Breast epithelium (tissue), 4 donors: ENCODE measurements at regions not wholly inside any gene's neighbourhood (a gene's known extent, or its start where the extent isn't known, plus 50 kb on each side); places are given as distances from the start of the nearest gene placed in this dataset.

Experiments
- DNase-seq, 2 donors: peaks; one replicate each; pipeline ENCODE4 v3.0.0-alpha.2; 2019; ENCODE audit warnings: low spot score in 2 of 2
- H3K27ac ChIP-seq, 2 donors: fragments of 200-600 bp; sonication (generic) in 1 of 2; one replicate each; pipeline ENCODE4 v1.5.1; 2016 to 2019; ENCODE audit warnings: mild to moderate bottlenecking in 1 of 2
- H3K27me3 ChIP-seq, 2 donors: fragments of 200-600 bp; sonication (generic) in 1 of 2; one replicate each; pipeline versions ENCODE4 v1.5.1 to v1.6.0; 2017 to 2019; ENCODE audit warnings: control low read depth in 1 of 2, mild to moderate bottlenecking in 1 of 2
- H3K36me3 ChIP-seq: fragments of 200-600 bp; one replicate; pipeline ENCODE4 v1.5.1; 2019
- H3K4me1 ChIP-seq, 2 donors: fragments of 200-600 bp; sonication (generic); one replicate each; pipeline ENCODE4 v1.5.1; 2016 to 2019; ENCODE audit warnings: control low read depth in 1 of 2
- H3K4me3 ChIP-seq, 3 donors: fragments of 200-600 bp; sonication (generic); 1 replicate in 2 of 3; 2 replicates in 1 of 3; pipeline ENCODE4 v1.5.1; 2016 to 2019; ENCODE audit warnings: mild to moderate bottlenecking in 3 of 3, moderate library complexity in 2 of 3
- H3K9me3 ChIP-seq, 2 donors: fragments of 200-600 bp; sonication (generic) in 1 of 2; one replicate each; pipeline ENCODE4 v1.5.1; 2016 to 2019; ENCODE audit warnings: control low read depth in 1 of 2
- CTCF ChIP-seq, 3 donors: fragments of 450-650 bp; IDR thresholded peaks; one replicate each; pipeline ENCODE4 v1.5.1; 2016 to 2017; ENCODE audit warnings: antibody characterized with exemption in 3 of 3, mild to moderate bottlenecking in 3 of 3, moderate library complexity in 3 of 3
- POLR2A ChIP-seq: fragments of 450-650 bp; IDR thresholded peaks from one replicate; pipeline ENCODE4 v1.6.1; 2016; ENCODE audit warnings: antibody characterized with exemption, mild to moderate bottlenecking, moderate library complexity
- POLR2AphosphoS5 ChIP-seq, 3 donors: sonication (generic); formaldehyde crosslinking; IDR thresholded peaks; one replicate each; pipeline ENCODE4 v1.6.1; 2017; ENCODE audit warnings: antibody characterized with exemption in 3 of 3
- intact Hi-C: fragments of 100-400 bp; cut with DNase I; formaldehyde crosslinking; loops from one replicate; pipeline ENCODE4 v1.15.1; 2023; ENCODE audit warnings: low total_unique reads

GRCh38 chr16:27676839-27677238, 126.9 kb downstream of the KATNIP start:
- DNase-seq = no peak
- Histone ChIP-seq H3K27ac (no peak overlapping the region), H3K4me3 (no peak overlapping the region), H3K27me3 (no peaks in the 10 kb centered on the region), H3K9me3 (no peaks in the 10 kb centered on the region), H3K36me3 (peaks cover 6% of the 10 kb centered on the region), H3K4me1 (no peaks in the 10 kb centered on the region)
- intact Hi-C loops = no loop called here
- no peak for TF ChIP-seq POLR2A
- no peak for TF ChIP-seq POLR2AphosphoS5 (IDR thresholded peaks at IDR 0.05)
- TF ChIP-seq CTCF (IDR thresholded peaks at IDR 0.05) = no peak

GRCh38 chr16:27677263-27677662, 127.3 kb downstream of the KATNIP start:
- intact Hi-C loops = no loop called here
- H3K27ac ChIP-seq = no peak overlapping the region
- no peak for DNase-seq
- H3K27me3 ChIP-seq = no peaks in the 10 kb centered on the region
- H3K4me1 ChIP-seq = no peaks in the 10 kb centered on the region
- H3K9me3 ChIP-seq = no peaks in the 10 kb centered on the region
- TF ChIP-seq POLR2A (no peak), CTCF (IDR thresholded peaks at IDR 0.05) (no peak), POLR2AphosphoS5 (IDR thresholded peaks at IDR 0.05) (no peak)
- H3K4me3 ChIP-seq = no peak overlapping the region
- H3K36me3 ChIP-seq = peaks cover 6% of the 10 kb centered on the region

- H3K36me3 ChIP-seq = peaks cover 6% of the 10 kb centered on the region
- no peak overlapping the region for H3K4me3 ChIP-seq
- intact Hi-C loops = loop anchor here (1.0 kb wide), 1 partner anchor 21 kb away; no protein-coding TSS in a partner anchor
- H3K9me3 ChIP-seq = no peaks in the 10 kb centered on the region
- TF ChIP-seq POLR2A = no peak
- no peak for TF ChIP-seq POLR2AphosphoS5 (IDR thresholded peaks at IDR 0.05)
- no peak for TF ChIP-seq CTCF (IDR thresholded peaks at IDR 0.05)
- H3K4me1 ChIP-seq = no peaks in the 10 kb centered on the region
- DNase-seq = no peak
- no peaks in the 10 kb centered on the region for H3K27me3 ChIP-seq
- no peak overlapping the region for H3K27ac ChIP-seq
These were observed 129.0 kb downstream of the KATNIP start for GRCh38 chr16:27678955-27679354.

- no peak for DNase-seq
- intact Hi-C loops = loop anchor here (1.0 kb wide), 1 partner anchor 22 kb away; no protein-coding TSS in a partner anchor
- H3K9me3 ChIP-seq = no peaks in the 10 kb centered on the region
- no peaks in the 10 kb centered on the region for H3K27me3 ChIP-seq
- H3K4me3 ChIP-seq = no peak overlapping the region
- peaks cover 6% of the 10 kb centered on the region for H3K36me3 ChIP-seq
- H3K4me1 ChIP-seq = no peaks in the 10 kb centered on the region
- no peak overlapping the region for H3K27ac ChIP-seq
- TF ChIP-seq POLR2AphosphoS5 (IDR thresholded peaks at IDR 0.05) (no peak), POLR2A (no peak), CTCF (IDR thresholded peaks at IDR 0.05) (no peak)
These were observed 130.0 kb downstream of the KATNIP start for GRCh38 chr16:27679899-27680298.

GRCh38 chr16:27681681-27682080, 131.7 kb downstream of the KATNIP start:
- no peak for DNase-seq
- TF ChIP-seq POLR2AphosphoS5 (IDR thresholded peaks at IDR 0.05) (no peak), POLR2A (no peak), CTCF (IDR thresholded peaks at IDR 0.05) (no peak)
- Histone ChIP-seq H3K27me3 (no peaks in the 10 kb centered on the region), H3K36me3 (peaks cover 6% of the 10 kb centered on the region), H3K4me3 (no peak overlapping the region), H3K4me1 (no peaks in the 10 kb centered on the region), H3K9me3 (no peaks in the 10 kb centered on the region), H3K27ac (no peak overlapping the region)
- intact Hi-C loops = no loop called here
